T-helper 1 cell (primary cell): ENCODE measurements at regions not wholly inside any gene's neighbourhood (a gene's known extent, or its start where the extent isn't known, plus 50 kb on each side); places are given as distances from the start of the nearest gene placed in this dataset.
"Not testable (repeated sequence)": the region's sequence is repeated elsewhere in the genome, so short reads cannot be mapped to it uniquely, and the experiment has no call there.

Source experiments
- DNase-seq, 5 donors: peaks; one replicate each; pipeline ENCODE4 v3.0.0-alpha.2; 2012 to 2020

GRCh38 chr13:37995092-37995491, 125.5 kb upstream of the TRPC4 start:
- DNase-seq, result no peak

GRCh38 chr13:37986811-37987210, 117.2 kb upstream of the TRPC4 start:
- no peak for DNase-seq

- no peak for DNase-seq
Measured at GRCh38 chr13:37985281-37985680, 115.7 kb upstream of the TRPC4 start.

GRCh38 chr13:37984357-37984756, 114.8 kb upstream of the TRPC4 start:
- no peak for DNase-seq

- DNase-seq, result no peak
Measured at GRCh38 chr13:37981932-37982331, 112.4 kb upstream of the TRPC4 start.

GRCh38 chr13:37978680-37979079, 109.1 kb upstream of the TRPC4 start:
- no peak for DNase-seq

- no peak for DNase-seq
Measured at GRCh38 chr13:37968555-37968954, 99.0 kb upstream of the TRPC4 start.

GRCh38 chr13:37966266-37966665, 96.7 kb upstream of the TRPC4 start:
- DNase-seq, result no peak

- no peak for DNase-seq
Measured at GRCh38 chr13:37960427-37960826, 90.9 kb upstream of the TRPC4 start.

GRCh38 chr13:37959284-37959683, 89.7 kb upstream of the TRPC4 start:
- no peak for DNase-seq

GRCh38 chr13:37956536-37956935, 87.0 kb upstream of the TRPC4 start:
- no peak for DNase-seq

- not testable (repeated sequence) for DNase-seq
Measured at GRCh38 chr13:37954597-37954996, 85.0 kb upstream of the TRPC4 start.

- no peak for DNase-seq
Measured at GRCh38 chr13:37954191-37954590, 84.6 kb upstream of the TRPC4 start.

- no peak for DNase-seq
Measured at GRCh38 chr13:37953696-37954095, 84.1 kb upstream of the TRPC4 start.

GRCh38 chr13:37950016-37950415, 80.4 kb upstream of the TRPC4 start:
- no peak for DNase-seq

GRCh38 chr13:37947419-37948140, 78.0 kb upstream of the TRPC4 start:
- no peak for DNase-seq

GRCh38 chr13:37945651-37946575, 76.3 kb upstream of the TRPC4 start:
- DNase-seq, result no peak

- no peak for DNase-seq
Measured at GRCh38 chr13:37944869-37945442, 75.4 kb upstream of the TRPC4 start.

- no peak for DNase-seq
Measured at GRCh38 chr13:37944081-37944868, 74.7 kb upstream of the TRPC4 start.

GRCh38 chr13:37942929-37943328, 73.4 kb upstream of the TRPC4 start:
- no peak for DNase-seq

- DNase-seq, result no peak
Measured at GRCh38 chr13:37934339-37935191, 65.0 kb upstream of the TRPC4 start.

- no peak for DNase-seq
Measured at GRCh38 chr13:37929308-37929707, 59.7 kb upstream of the TRPC4 start.
